ENCODE measurements at regions not wholly inside any gene's neighbourhood (a gene's known extent, or its start where the extent isn't known, plus 50 kb on each side); places are given as distances from the start of the nearest gene placed in this dataset.

- H3K27me3 ChIP-seq (replicated peaks; ENCODE audit: control insufficient read depth, insufficient read depth, low read length), result no peaks in the 10 kb centered on the region
- H3K36me3 ChIP-seq (ENCODE audit: control insufficient read depth, insufficient read depth, low read length), result no peaks in the 10 kb centered on the region
- no peak overlapping the region for H3K4me3 ChIP-seq (replicated peaks; ENCODE audit: low read depth, low read length)
- no peak for DNase-seq (ENCODE audit: extremely low read depth, insufficient read length)
- TF ChIP-seq CTCF (IDR thresholded peaks at IDR 0.05; ENCODE audit: insufficient read depth, low read length, poor library complexity, severe bottlenecking), result no peak
Measured at GRCh38 chr12:89075880-89076540, 276.3 kb downstream of the DUSP6 start.

GRCh38 chr12:89073659-89074058 lies 278.6 kb downstream of the DUSP6 start:
- Histone ChIP-seq H3K27me3 (replicated peaks; ENCODE audit: control insufficient read depth, insufficient read depth, low read length) (no peaks in the 10 kb centered on the region), H3K4me3 (replicated peaks; ENCODE audit: low read depth, low read length) (no peak overlapping the region), H3K36me3 (ENCODE audit: control insufficient read depth, insufficient read depth, low read length) (no peaks in the 10 kb centered on the region)
- DNase-seq (ENCODE audit: extremely low read depth, insufficient read length), result no peak
- TF ChIP-seq CTCF (IDR thresholded peaks at IDR 0.05; ENCODE audit: insufficient read depth, low read length, poor library complexity, severe bottlenecking), result no peak

- no peak for TF ChIP-seq CTCF (IDR thresholded peaks at IDR 0.05; ENCODE audit: insufficient read depth, low read length, poor library complexity, severe bottlenecking)
- no peak for DNase-seq (ENCODE audit: extremely low read depth, insufficient read length)
- H3K36me3 ChIP-seq (ENCODE audit: control insufficient read depth, insufficient read depth, low read length), result no peaks in the 10 kb centered on the region
- H3K4me3 ChIP-seq (replicated peaks; ENCODE audit: low read depth, low read length), result no peak overlapping the region
- H3K27me3 ChIP-seq (replicated peaks; ENCODE audit: control insufficient read depth, insufficient read depth, low read length), result no peaks in the 10 kb centered on the region
Measured at GRCh38 chr12:89073027-89073398, 279.3 kb downstream of the DUSP6 start.

GRCh38 chr12:89072294-89073026 lies 279.8 kb downstream of the DUSP6 start:
- Histone ChIP-seq H3K4me3 (replicated peaks; ENCODE audit: low read depth, low read length) (no peak overlapping the region), H3K27me3 (replicated peaks; ENCODE audit: control insufficient read depth, insufficient read depth, low read length) (no peaks in the 10 kb centered on the region), H3K36me3 (ENCODE audit: control insufficient read depth, insufficient read depth, low read length) (no peaks in the 10 kb centered on the region)
- no peak for TF ChIP-seq CTCF (IDR thresholded peaks at IDR 0.05; ENCODE audit: insufficient read depth, low read length, poor library complexity, severe bottlenecking)
- DNase-seq (ENCODE audit: extremely low read depth, insufficient read length), result no peak

GRCh38 chr12:89070603-89071002 lies 281.7 kb downstream of the DUSP6 start:
- Histone ChIP-seq H3K27me3 (replicated peaks; ENCODE audit: control insufficient read depth, insufficient read depth, low read length) (no peaks in the 10 kb centered on the region), H3K4me3 (replicated peaks; ENCODE audit: low read depth, low read length) (no peak overlapping the region), H3K36me3 (ENCODE audit: control insufficient read depth, insufficient read depth, low read length) (no peaks in the 10 kb centered on the region)
- no peak for DNase-seq (ENCODE audit: extremely low read depth, insufficient read length)
- no peak for TF ChIP-seq CTCF (IDR thresholded peaks at IDR 0.05; ENCODE audit: insufficient read depth, low read length, poor library complexity, severe bottlenecking)

Data from GM06990 (cell line).